Glutamatergic neuron (in vitro differentiated cells): ENCODE measurements at regions not wholly inside any gene's neighbourhood (a gene's known extent, or its start where the extent isn't known, plus 50 kb on each side); places are given as distances from the start of the nearest gene placed in this dataset.
"Not testable (repeated sequence)": the region's sequence is repeated elsewhere in the genome, so short reads cannot be mapped to it uniquely, and the experiment has no call there.

Experiments
- DNase-seq: peaks from one replicate; pipeline ENCODE4 v3.0.0; 2022
- H3K27ac Mint-ChIP-seq: one replicate; pipeline ENCODE4 v1.8.0; 2020; ENCODE audit warnings: mild to moderate bottlenecking, mixed read lengths, inconsistent platforms; ENCODE audit not compliant: unreplicated experiment
- H3K27me3 Mint-ChIP-seq: one replicate; pipeline ENCODE4 v1.8.0; 2020; ENCODE audit warnings: mild to moderate bottlenecking, moderate library complexity, mixed read lengths, inconsistent platforms; ENCODE audit not compliant: unreplicated experiment
- H3K36me3 Mint-ChIP-seq: one replicate; pipeline ENCODE4 v1.8.0; 2020; ENCODE audit warnings: mild to moderate bottlenecking, mixed read lengths, inconsistent platforms; ENCODE audit not compliant: unreplicated experiment
- H3K4me1 Mint-ChIP-seq: one replicate; pipeline ENCODE4 v1.8.0; 2020; ENCODE audit warnings: mild to moderate bottlenecking, low read depth, mixed read lengths, inconsistent platforms; ENCODE audit not compliant: unreplicated experiment
- H3K4me3 Mint-ChIP-seq: one replicate; pipeline ENCODE4 v1.8.0; 2020; ENCODE audit warnings: mild to moderate bottlenecking, mixed read lengths, inconsistent platforms; ENCODE audit not compliant: unreplicated experiment
- H3K9me3 Mint-ChIP-seq: one replicate; pipeline ENCODE4 v1.8.0; 2020; ENCODE audit warnings: mild to moderate bottlenecking, moderate library complexity, mixed read lengths, inconsistent platforms; ENCODE audit not compliant: unreplicated experiment
- CTCF ChIP-seq: fragments of 200-600 bp; sonication (generic); IDR thresholded peaks from one replicate; pipeline ENCODE4 v1.5.0; 2021; ENCODE audit not compliant: partially characterized antibody, unreplicated experiment

GRCh38 chr2:103176294-103176915 lies 414.6 kb downstream of the TMEM182 start:
- no peak for TF ChIP-seq CTCF
- Mint-ChIP-seq H3K27me3 (no peaks in the 10 kb centered on the region), H3K4me3 (no peak overlapping the region), H3K9me3 (peaks cover 2% of the 10 kb centered on the region), H3K36me3 (no peaks in the 10 kb centered on the region), H3K27ac (no peak overlapping the region), H3K4me1 (peaks cover 2% of the 10 kb centered on the region)
- no peak for DNase-seq

GRCh38 chr2:103179798-103180197 lies 418.0 kb downstream of the TMEM182 start:
- peaks cover 2% of the 10 kb centered on the region for H3K9me3 Mint-ChIP-seq
- TF ChIP-seq CTCF, result no peak
- H3K4me1 Mint-ChIP-seq, result peaks cover 2% of the 10 kb centered on the region
- no peak overlapping the region for H3K4me3 Mint-ChIP-seq
- no peaks in the 10 kb centered on the region for H3K27me3 Mint-ChIP-seq
- DNase-seq, result no peak
- H3K36me3 Mint-ChIP-seq, result no peaks in the 10 kb centered on the region
- no peak overlapping the region for H3K27ac Mint-ChIP-seq

GRCh38 chr2:103183061-103183460 lies 421.2 kb downstream of the TMEM182 start:
- Mint-ChIP-seq H3K36me3 (no peaks in the 10 kb centered on the region), H3K4me1 (no peaks in the 10 kb centered on the region), H3K27ac (no peak overlapping the region), H3K9me3 (no peaks in the 10 kb centered on the region), H3K4me3 (no peak overlapping the region), H3K27me3 (no peaks in the 10 kb centered on the region)
- peak; percentile 80 for TF ChIP-seq CTCF
- no peak for DNase-seq

GRCh38 chr2:103196802-103197201 lies 435.0 kb downstream of the TMEM182 start:
- H3K27ac Mint-ChIP-seq, result no peak overlapping the region

GRCh38 chr2:103200774-103201173 lies 438.9 kb downstream of the TMEM182 start:
- not testable (repeated sequence) for H3K27ac Mint-ChIP-seq, H3K4me3 Mint-ChIP-seq, H3K27me3 Mint-ChIP-seq, H3K9me3 Mint-ChIP-seq, H3K36me3 Mint-ChIP-seq, DNase-seq, H3K4me1 Mint-ChIP-seq

More at GRCh38 chr2:103196802-103197201, 435.0 kb downstream of the TMEM182 start:
- TF ChIP-seq CTCF, result no peak
- no peaks in the 10 kb centered on the region for H3K9me3 Mint-ChIP-seq
- no peak overlapping the region for H3K4me3 Mint-ChIP-seq
- no peak for DNase-seq
- peaks cover 1% of the 10 kb centered on the region for H3K27me3 Mint-ChIP-seq
- H3K4me1 Mint-ChIP-seq, result no peaks in the 10 kb centered on the region
- H3K36me3 Mint-ChIP-seq, result peaks cover 3% of the 10 kb centered on the region
